ENCODE measurements at regions not wholly inside any gene's neighbourhood (a gene's known extent, or its start where the extent isn't known, plus 50 kb on each side); places are given as distances from the start of the nearest gene placed in this dataset.
"Not testable (repeated sequence)": the region's sequence is repeated elsewhere in the genome, so short reads cannot be mapped to it uniquely, and the experiment has no call there.

DNA sequence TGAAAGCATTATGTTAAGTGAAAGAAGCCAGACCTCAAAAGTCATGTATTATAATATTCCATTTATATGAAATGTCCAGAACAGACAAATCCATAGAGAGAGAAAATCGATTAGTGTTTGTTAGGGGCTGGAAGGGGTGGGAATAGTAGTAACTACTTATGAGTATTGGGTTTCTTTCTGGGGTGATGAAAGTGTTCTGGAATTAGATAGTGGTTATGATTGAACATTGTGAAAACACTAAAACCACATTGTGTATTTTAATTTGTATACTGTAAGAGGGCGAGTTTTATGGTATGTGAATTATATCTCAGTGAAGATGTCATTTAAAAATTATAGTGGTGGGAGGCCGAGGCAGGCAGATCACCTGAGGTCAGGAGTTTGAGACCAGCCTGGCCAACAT is 52.0 kb upstream of the KIF13A start:
- Histone ChIP-seq H3K4me2 (ENCODE audit: low read length, poor library complexity, severe bottlenecking) (no peak overlapping the region), H3K4me1 (ENCODE audit: control insufficient read depth, insufficient read depth, low read depth, low read length) (peaks cover 7% of the 10 kb centered on the region), H3K4me3 (ENCODE audit: insufficient read depth in 1 of 2, low read depth in 1 of 2, low read length in 2 of 2) (no peak overlapping the region), H4K91ac (ENCODE audit: low read length) (no peak overlapping the region), H2AK5ac (ENCODE audit: low read length, severe bottlenecking) (no peak overlapping the region), H3K27me3 (ENCODE audit: control insufficient read depth in 1 of 2, insufficient read depth in 1 of 2, low read length in 2 of 2) (no peaks in the 10 kb centered on the region), H3K18ac (ENCODE audit: low read depth in 1 of 2, low read length in 2 of 2) (no peak overlapping the region), H3K9me3 (ENCODE audit: control insufficient read depth, low read length) (no peaks in the 10 kb centered on the region), H2BK12ac (ENCODE audit: low read length in 2 of 2) (no peak overlapping the region), H3K9ac (ENCODE audit: low read length) (peak overlapping the region; percentile 7), H3K36me3 (ENCODE audit: control insufficient read depth in 1 of 2, insufficient read depth in 2 of 2, low read depth in 1 of 2, low read length in 2 of 2) (no peaks in the 10 kb centered on the region), H2BK120ac (ENCODE audit: low read depth, low read length) (no peak overlapping the region), H2BK5ac (ENCODE audit: low read depth, low read length, poor library complexity, severe bottlenecking) (no peak overlapping the region), H3K4ac (ENCODE audit: low read depth in 1 of 2, low read length in 2 of 2) (no peak overlapping the region), H3K23ac (ENCODE audit: low read length in 2 of 2) (no peak overlapping the region), H3K14ac (ENCODE audit: low read length in 2 of 2) (no peak overlapping the region), H2BK15ac (ENCODE audit: low read depth, poor library complexity, severe bottlenecking) (no peak overlapping the region), H3K79me1 (replicated peaks; ENCODE audit: low read length, poor library complexity, severe bottlenecking) (no peaks in the 10 kb centered on the region), H3K27ac (ENCODE audit: low read length, poor library complexity, severe bottlenecking) (no peak overlapping the region), H4K8ac (ENCODE audit: low read length) (no peak overlapping the region), H2AFZ (ENCODE audit: low read depth, low read length) (no peak overlapping the region)
- no peak for DNase-seq
- 81% methylated on average over 3 of the region's 3 CpGs for WGBS

GRCh38 chr6:18038235-18038634 is 50.8 kb upstream of the KIF13A start:
- not testable (repeated sequence) for H2BK5ac ChIP-seq (ENCODE audit: low read depth, low read length, poor library complexity, severe bottlenecking); H2AFZ ChIP-seq (ENCODE audit: low read depth, low read length); H3K79me1 ChIP-seq (replicated peaks; ENCODE audit: low read length, poor library complexity, severe bottlenecking); H2BK12ac ChIP-seq (ENCODE audit: low read length in 2 of 2); H2AK5ac ChIP-seq (ENCODE audit: low read length, severe bottlenecking); H3K4ac ChIP-seq (ENCODE audit: low read depth in 1 of 2, low read length in 2 of 2); H3K36me3 ChIP-seq (ENCODE audit: control insufficient read depth in 1 of 2, insufficient read depth in 2 of 2, low read depth in 1 of 2, low read length in 2 of 2); H3K27me3 ChIP-seq (ENCODE audit: control insufficient read depth in 1 of 2, insufficient read depth in 1 of 2, low read length in 2 of 2); H4K8ac ChIP-seq (ENCODE audit: low read length); H3K4me3 ChIP-seq (ENCODE audit: insufficient read depth in 1 of 2, low read depth in 1 of 2, low read length in 2 of 2); H3K14ac ChIP-seq (ENCODE audit: low read length in 2 of 2); H3K23ac ChIP-seq (ENCODE audit: low read length in 2 of 2); H3K4me1 ChIP-seq (ENCODE audit: control insufficient read depth, insufficient read depth, low read depth, low read length); H2BK15ac ChIP-seq (ENCODE audit: low read depth, poor library complexity, severe bottlenecking); H3K4me2 ChIP-seq (ENCODE audit: low read length, poor library complexity, severe bottlenecking); H3K9ac ChIP-seq (ENCODE audit: low read length); H2BK120ac ChIP-seq (ENCODE audit: low read depth, low read length); H3K18ac ChIP-seq (ENCODE audit: low read depth in 1 of 2, low read length in 2 of 2); H3K27ac ChIP-seq (ENCODE audit: low read length, poor library complexity, severe bottlenecking); H4K91ac ChIP-seq (ENCODE audit: low read length); H3K9me3 ChIP-seq (ENCODE audit: control insufficient read depth, low read length); DNase-seq
- WGBS, result no CpG with 5 or more reads among the region's 1 CpG
